A673 (cell line): ENCODE measurements at regions not wholly inside any gene's neighbourhood (a gene's known extent, or its start where the extent isn't known, plus 50 kb on each side); places are given as distances from the start of the nearest gene placed in this dataset.

Experiments used
- BruUV-seq: library from RNA; stranded (reverse); fragments of 400-500 nt; replicated peaks from 2 replicates; lab custom pipeline; 2021; lab: Mats Ljungman, UMichigan
- CTCF ChIA-PET: fragments of 300-600 bp; sonication (Branson Sonifier 250); formaldehyde crosslinking; loops from one replicate; lab custom pipeline; 2022; ENCODE audit warnings: antibody characterized with exemption; lab: Charles Lee
- POLR2A ChIA-PET: fragments of 300-600 bp; sonication (Branson Sonifier 250); formaldehyde crosslinking; loops from one replicate; lab custom pipeline; 2022; ENCODE audit warnings: antibody characterized with exemption; ENCODE audit not compliant: low non-redundant PET; lab: Charles Lee
- DNase-seq: peaks from one replicate; pipeline ENCODE4 v3.0.0-alpha.2; 2015; ENCODE audit warnings: low spot score
- H3K27ac ChIP-seq: fragments of 200-600 bp; sonication (generic); 2 replicates; pipeline ENCODE4 v1.5.1; 2016; ENCODE audit warnings: mixed run types, low read depth, mild to moderate bottlenecking, mixed read lengths, antibody characterized with exemption, low read length; ENCODE audit not compliant: poor library complexity, severe bottlenecking
- H3K27me3 ChIP-seq: fragments of 200-600 bp; sonication (generic); replicated peaks from 2 replicates; pipeline ENCODE4 v1.6.1; 2017; ENCODE audit warnings: mixed run types, low read depth, mild to moderate bottlenecking, mixed read lengths, antibody characterized with exemption, low read length; ENCODE audit not compliant: insufficient read depth, poor library complexity
- H3K36me3 ChIP-seq: fragments of 200-600 bp; sonication (generic); 2 replicates; pipeline ENCODE4 v1.6.1; 2016; ENCODE audit warnings: mixed run types, mild to moderate bottlenecking, mixed read lengths, antibody characterized with exemption, low read length; ENCODE audit not compliant: insufficient read depth, poor library complexity, severe bottlenecking
- H3K4me1 ChIP-seq: fragments of 200-600 bp; sonication (generic); 2 replicates; pipeline ENCODE4 v1.6.1; 2017; ENCODE audit warnings: mixed run types, mild to moderate bottlenecking, mixed read lengths, antibody characterized with exemption, low read length; ENCODE audit not compliant: insufficient read depth, poor library complexity, severe bottlenecking
- H3K4me3 ChIP-seq: fragments of 200-600 bp; sonication (generic); 2 replicates; pipeline ENCODE4 v1.5.1; 2016; ENCODE audit warnings: low read depth, mixed run types, mild to moderate bottlenecking, mixed read lengths, low read length; ENCODE audit not compliant: poor library complexity, severe bottlenecking
- H3K9me3 ChIP-seq: fragments of 200-600 bp; sonication (generic); 2 replicates; pipeline ENCODE4 v1.6.1; 2016; ENCODE audit warnings: mixed run types, low read depth, mild to moderate bottlenecking, mixed read lengths, antibody characterized with exemption, low read length; ENCODE audit not compliant: poor library complexity, severe bottlenecking
- EZH2 ChIP-seq: fragments of 200-600 bp; sonication (generic); IDR thresholded peaks from 2 replicates; pipeline ENCODE4 v1.6.1; 2017; ENCODE audit warnings: borderline replicate concordance, low read depth, mild to moderate bottlenecking, mixed read lengths, antibody characterized with exemption, low read length; ENCODE audit not compliant: poor library complexity, severe bottlenecking
- intact Hi-C: fragments of 100-400 bp; cut with micrococcal nuclease; formaldehyde crosslinking; loops from one replicate; pipeline ENCODE4 v1.10.0; 2022; ENCODE audit not compliant: unreplicated experiment
- TF ChIP-seq, protein P1 (sequence below): fragments of 300-800, 200-600 bp; sonication (generic); conservative IDR thresholded peaks from 2 replicates; pipeline ENCODE4 v1.5.1; 2017; ENCODE audit warnings: low read depth, mild to moderate bottlenecking, antibody characterized with exemption, low read length, moderate library complexity, mixed read lengths

DNA sequence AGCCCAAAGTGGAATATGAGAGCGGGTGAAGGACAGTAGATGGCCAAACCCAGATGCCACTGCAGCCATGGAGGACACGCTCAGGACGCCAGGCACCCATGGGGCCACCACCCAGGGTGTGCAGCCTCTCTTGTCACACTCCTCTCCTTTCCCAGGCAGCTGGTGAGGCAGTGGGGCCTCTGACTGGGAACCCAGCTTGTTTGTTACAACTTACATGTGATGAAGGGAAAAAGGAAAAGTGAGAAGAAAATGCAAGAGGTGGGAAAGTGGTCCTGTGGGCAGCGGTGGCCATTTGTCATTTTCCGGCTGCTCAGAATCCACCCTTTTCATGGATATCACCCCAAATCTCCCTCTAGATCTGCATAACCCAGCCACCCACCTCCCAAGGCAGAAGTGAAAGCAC lies 62.7 kb upstream of the UNC5A start:
- Histone ChIP-seq H3K27ac (no peak overlapping the region), H3K27me3 (no peaks in the 10 kb centered on the region), H3K9me3 (no peaks in the 10 kb centered on the region), H3K36me3 (no peaks in the 10 kb centered on the region), H3K4me1 (no peaks in the 10 kb centered on the region), H3K4me3 (no peak overlapping the region)
- intact Hi-C loops: no loop called here
- CTCF ChIA-PET: no interaction called here
- DNase-seq: no peak
- no TSS peak for BruUV-seq
- POLR2A ChIA-PET: interaction anchor here (0.6 kb wide), 1 partner anchor 691 kb away, joined by 3 read pairs; no protein-coding TSS in a partner anchor
- no peak for TF ChIP-seq EZH2
- TF ChIP-seq, protein P1, sequence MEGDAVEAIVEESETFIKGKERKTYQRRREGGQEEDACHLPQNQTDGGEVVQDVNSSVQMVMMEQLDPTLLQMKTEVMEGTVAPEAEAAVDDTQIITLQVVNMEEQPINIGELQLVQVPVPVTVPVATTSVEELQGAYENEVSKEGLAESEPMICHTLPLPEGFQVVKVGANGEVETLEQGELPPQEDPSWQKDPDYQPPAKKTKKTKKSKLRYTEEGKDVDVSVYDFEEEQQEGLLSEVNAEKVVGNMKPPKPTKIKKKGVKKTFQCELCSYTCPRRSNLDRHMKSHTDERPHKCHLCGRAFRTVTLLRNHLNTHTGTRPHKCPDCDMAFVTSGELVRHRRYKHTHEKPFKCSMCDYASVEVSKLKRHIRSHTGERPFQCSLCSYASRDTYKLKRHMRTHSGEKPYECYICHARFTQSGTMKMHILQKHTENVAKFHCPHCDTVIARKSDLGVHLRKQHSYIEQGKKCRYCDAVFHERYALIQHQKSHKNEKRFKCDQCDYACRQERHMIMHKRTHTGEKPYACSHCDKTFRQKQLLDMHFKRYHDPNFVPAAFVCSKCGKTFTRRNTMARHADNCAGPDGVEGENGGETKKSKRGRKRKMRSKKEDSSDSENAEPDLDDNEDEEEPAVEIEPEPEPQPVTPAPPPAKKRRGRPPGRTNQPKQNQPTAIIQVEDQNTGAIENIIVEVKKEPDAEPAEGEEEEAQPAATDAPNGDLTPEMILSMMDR: no peak

DNA sequence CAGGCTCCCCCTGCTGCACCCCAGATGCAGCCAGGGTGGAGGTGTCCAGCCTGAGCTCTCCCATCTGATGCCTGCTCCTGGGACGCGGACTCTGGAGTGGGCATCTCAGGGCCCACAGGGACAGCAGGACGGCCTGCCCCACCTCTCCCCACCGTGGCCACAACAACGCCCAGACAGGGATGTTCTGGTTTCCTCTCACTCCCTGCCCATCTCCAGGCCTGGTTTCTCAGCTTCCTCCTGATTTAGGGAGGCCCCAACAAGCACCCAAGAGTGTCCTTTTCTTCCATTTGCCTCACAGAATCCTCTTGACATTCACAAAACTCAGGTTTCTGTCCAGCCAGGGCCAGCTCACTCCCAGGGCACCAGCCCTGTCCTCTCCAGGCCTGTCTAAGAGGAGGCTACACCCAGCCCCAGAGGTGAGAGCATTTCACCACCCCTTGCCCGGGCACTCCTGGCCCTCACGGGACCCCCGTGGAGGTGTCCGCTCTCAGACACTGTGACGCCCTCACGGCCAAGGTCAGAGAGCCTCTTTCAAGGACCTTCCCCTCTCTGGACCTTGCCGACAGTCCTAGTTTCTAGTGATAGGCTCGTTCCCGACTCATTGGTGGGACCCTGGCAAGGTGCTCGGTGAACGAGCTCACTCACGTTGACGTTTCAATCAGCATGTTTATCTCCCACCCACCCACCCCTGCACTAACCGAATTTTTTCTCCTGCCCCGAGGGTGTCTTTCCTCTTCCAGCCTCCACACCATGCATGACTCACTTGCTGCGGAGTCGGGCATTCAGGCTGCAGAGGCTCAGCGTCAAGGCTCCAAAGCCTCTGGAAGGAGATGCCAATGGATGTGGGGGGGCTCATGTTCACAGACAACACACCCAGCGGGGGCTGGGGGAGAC lies 62.0 kb upstream of the UNC5A start:
- Histone ChIP-seq H3K4me3 (no peak overlapping the region), H3K36me3 (no peaks in the 10 kb centered on the region), H3K9me3 (no peaks in the 10 kb centered on the region), H3K4me1 (no peaks in the 10 kb centered on the region), H3K27me3 (no peaks in the 10 kb centered on the region), H3K27ac (no peak overlapping the region)
- TF ChIP-seq, protein P1: no peak
- no peak for TF ChIP-seq EZH2
- intact Hi-C loops: no loop called here
- no peak for DNase-seq
- ChIA-PET CTCF (no interaction called here), POLR2A (no interaction called here)
- no TSS peak for BruUV-seq

DNA sequence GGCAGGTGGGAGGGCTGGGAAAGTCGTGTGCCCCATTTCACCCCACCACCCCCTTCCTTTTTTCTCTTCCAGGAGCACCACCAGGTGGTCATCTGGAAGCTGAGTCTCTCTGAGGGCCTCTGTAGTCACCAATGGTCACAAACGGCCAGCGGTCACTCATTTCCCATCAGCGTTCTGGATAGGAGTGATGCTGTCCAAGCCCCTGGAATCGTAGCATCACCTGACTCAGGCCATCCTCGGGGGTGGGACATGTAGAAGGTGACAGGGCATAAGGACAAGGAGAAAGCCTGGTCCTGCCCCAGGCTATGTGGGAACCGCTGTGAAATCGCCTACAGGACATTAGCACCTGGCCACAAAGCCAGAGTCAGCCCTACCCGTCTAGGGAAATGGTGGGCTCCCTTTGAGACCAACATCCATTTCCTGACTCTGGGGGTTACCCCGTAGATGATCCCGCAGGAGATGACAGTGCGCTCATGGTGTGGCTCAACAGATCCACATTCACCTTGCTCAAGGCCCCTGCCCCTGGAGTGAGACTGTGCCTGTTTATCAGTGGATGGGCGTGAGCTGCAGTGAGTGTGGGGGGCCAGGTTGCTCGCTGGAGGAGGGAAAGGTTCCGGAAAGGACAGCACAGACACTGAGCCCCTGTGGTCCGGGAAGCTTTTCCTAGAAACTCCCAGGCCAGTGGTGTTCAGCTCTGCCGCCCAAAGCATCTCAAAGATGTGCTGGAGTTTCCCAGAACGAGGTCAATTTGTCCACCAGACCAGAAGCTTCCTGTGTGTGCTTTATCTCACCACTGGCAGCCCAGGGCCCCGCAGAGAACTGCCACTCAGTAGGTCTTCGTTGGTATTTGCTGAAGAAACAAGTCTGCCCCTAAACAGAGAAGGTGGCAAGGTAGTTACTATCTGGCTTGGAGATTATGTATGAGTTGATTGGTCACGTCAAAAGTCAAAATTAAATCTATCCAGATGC lies 61.1 kb upstream of the UNC5A start:
- intact Hi-C loops: no loop called here
- no TSS peak for BruUV-seq

More for the DNA sequence above, 61.1 kb upstream of the UNC5A start:
- TF ChIP-seq EZH2: no peak
- TF ChIP-seq, protein P1: no peak
- no peak overlapping the region for H3K27ac ChIP-seq
- H3K4me3 ChIP-seq: no peak overlapping the region
- no peaks in the 10 kb centered on the region for H3K4me1 ChIP-seq
- no peaks in the 10 kb centered on the region for H3K27me3 ChIP-seq
- DNase-seq: no peak
- no peaks in the 10 kb centered on the region for H3K36me3 ChIP-seq
- no peaks in the 10 kb centered on the region for H3K9me3 ChIP-seq
- ChIA-PET POLR2A (no interaction called here), CTCF (no interaction called here)
